ENCODE measurements at regions not wholly inside any gene's neighbourhood (a gene's known extent, or its start where the extent isn't known, plus 50 kb on each side); places are given as distances from the start of the nearest gene placed in this dataset.

DNA sequence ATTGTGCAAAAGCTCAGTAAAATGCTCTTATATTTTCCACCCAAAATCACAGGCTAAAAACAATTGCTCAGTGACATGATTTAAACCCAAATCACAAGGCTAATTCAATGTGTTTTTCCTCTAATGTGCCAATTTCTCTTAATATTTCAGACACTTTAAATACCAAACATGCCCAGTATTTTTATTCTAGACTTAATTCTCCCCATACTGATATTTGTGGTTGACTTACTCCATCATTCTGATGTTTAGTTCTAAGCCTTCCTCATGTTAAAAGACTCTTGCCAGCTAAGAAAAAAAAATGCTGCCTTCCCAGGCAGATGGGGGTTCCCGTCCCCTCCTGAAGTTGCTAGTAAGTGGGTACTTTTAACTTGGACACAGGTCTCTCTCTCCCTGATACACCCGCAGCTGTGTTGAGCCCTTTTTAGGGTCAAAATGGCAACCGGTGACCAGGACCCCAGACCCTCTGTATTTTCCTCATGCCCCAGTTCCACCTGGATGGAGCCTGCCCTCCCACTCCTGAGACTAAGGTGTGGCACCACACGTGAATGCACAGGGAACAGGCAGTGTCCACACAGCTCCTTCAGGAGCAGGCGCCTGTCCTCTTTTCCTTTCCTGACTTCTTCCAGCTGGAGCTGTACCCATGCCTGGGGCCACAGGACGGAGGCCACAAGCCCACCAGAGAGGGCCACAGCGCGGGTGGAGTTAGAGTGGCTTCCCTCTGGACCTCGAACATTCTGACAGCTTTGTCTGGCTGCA is 118.9 kb downstream of the RIPK4 start:
- TF ChIP-seq MYC (IDR thresholded peaks at IDR 0.05; ENCODE audit: low read depth, low read length) (no peak), POLR2A (IDR thresholded peaks at IDR 0.05; ENCODE audit: extremely low read depth, insufficient read length) (no peak)
- TF ChIP-seq, protein P1, sequence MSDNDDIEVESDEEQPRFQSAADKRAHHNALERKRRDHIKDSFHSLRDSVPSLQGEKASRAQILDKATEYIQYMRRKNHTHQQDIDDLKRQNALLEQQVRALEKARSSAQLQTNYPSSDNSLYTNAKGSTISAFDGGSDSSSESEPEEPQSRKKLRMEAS (IDR thresholded peaks at IDR 0.05; ENCODE audit: low read depth, low read length): no peak
- TF ChIP-seq, protein P2, sequence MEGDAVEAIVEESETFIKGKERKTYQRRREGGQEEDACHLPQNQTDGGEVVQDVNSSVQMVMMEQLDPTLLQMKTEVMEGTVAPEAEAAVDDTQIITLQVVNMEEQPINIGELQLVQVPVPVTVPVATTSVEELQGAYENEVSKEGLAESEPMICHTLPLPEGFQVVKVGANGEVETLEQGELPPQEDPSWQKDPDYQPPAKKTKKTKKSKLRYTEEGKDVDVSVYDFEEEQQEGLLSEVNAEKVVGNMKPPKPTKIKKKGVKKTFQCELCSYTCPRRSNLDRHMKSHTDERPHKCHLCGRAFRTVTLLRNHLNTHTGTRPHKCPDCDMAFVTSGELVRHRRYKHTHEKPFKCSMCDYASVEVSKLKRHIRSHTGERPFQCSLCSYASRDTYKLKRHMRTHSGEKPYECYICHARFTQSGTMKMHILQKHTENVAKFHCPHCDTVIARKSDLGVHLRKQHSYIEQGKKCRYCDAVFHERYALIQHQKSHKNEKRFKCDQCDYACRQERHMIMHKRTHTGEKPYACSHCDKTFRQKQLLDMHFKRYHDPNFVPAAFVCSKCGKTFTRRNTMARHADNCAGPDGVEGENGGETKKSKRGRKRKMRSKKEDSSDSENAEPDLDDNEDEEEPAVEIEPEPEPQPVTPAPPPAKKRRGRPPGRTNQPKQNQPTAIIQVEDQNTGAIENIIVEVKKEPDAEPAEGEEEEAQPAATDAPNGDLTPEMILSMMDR (IDR thresholded peaks at IDR 0.05; ENCODE audit: low read depth, low read length): no peak
- no peak for DNase-seq (ENCODE audit: low read depth)
- no peak overlapping the region for H3K4me3 ChIP-seq (ENCODE audit: low read depth, low read length)

DNA sequence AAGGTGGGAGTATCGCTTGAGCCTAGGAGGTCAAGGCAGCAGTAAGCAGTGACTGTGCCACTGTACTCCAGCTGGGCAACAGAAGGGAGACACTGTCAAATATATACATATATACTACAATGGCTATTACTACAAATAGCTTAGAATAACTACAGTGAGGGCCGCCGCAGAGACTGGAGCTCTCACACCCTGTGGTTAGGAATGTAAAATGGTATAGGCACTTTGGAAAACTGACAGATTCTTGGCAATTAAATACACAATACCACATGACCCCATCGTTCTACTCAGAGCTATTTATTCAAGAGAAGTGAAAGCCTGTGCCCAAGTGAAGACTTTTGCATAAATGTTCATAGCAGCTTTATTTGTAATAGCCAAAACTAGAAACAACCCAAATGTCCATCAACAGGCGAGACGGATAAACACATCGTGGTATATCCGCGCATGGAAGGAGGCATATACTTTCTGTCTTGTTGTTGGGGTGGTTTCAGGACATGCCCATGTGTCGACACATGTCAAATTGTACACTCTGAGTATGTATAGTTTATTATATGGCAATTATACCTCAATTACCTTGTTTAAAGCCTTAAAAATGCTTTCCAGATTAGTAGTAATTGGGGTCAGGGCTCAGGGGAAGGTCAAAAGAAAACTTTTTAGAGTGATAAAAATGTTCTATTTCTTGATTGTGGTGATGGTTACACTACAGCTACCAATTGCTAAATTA is 123.4 kb downstream of the RIPK4 start:
- H3K4me3 ChIP-seq (ENCODE audit: low read depth, low read length): no peak overlapping the region
- DNase-seq (ENCODE audit: low read depth): no peak
- TF ChIP-seq POLR2A (IDR thresholded peaks at IDR 0.05; ENCODE audit: extremely low read depth, insufficient read length): no peak
- TF ChIP-seq, protein P2 (IDR thresholded peaks at IDR 0.05; ENCODE audit: low read depth, low read length): no peak
- TF ChIP-seq, protein P1 (IDR thresholded peaks at IDR 0.05; ENCODE audit: low read depth, low read length): no peak
- no peak for TF ChIP-seq MYC (IDR thresholded peaks at IDR 0.05; ENCODE audit: low read depth, low read length)

DNA sequence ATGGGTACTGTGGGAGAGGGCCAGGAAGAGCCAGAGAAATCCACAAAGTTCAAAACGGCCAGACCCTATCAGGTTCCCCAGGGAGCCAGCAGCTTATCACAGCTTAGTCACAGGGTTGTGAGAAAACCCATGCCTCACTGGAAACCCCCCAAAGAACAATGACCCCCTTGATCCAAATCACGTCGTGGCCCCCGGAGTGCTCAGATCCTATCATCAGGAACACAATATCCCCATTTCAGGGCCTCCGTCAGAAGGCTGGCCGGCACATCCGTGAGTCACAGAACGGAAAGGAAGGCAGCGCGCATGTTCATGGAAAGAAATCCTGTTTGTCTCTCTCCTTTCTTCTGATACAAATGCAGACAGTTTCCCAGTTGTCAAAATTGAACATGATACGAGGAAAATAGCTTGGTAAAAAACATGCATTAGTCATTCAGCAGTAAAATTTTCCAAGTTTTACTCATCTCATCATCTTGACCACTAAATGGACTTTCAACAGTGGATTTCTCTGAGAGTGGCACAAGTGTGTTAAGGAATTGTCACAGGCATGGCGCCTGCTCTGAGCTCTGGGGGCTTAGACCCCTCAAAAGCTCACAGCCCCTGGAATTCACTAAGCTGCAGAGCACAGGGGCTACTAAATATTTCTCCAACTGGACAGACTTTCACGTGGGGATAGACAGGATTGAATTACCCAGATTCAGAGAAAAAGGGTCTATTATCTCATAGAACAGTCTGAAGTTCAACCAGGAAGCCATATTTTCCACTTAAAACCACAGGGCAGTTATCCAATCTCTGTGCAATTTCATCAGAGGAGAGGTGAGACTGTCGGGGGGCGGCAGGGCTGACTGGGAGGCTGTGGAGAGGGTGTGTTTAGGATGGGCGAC is 124.8 kb downstream of the RIPK4 start:
- TF ChIP-seq POLR2A (IDR thresholded peaks at IDR 0.05; ENCODE audit: extremely low read depth, insufficient read length) (no peak), MYC (IDR thresholded peaks at IDR 0.05; ENCODE audit: low read depth, low read length) (no peak)
- TF ChIP-seq, protein P2 (IDR thresholded peaks at IDR 0.05; ENCODE audit: low read depth, low read length): no peak
- TF ChIP-seq, protein P1 (IDR thresholded peaks at IDR 0.05; ENCODE audit: low read depth, low read length): no peak
- no peak overlapping the region for H3K4me3 ChIP-seq (ENCODE audit: low read depth, low read length)
- DNase-seq (ENCODE audit: low read depth): no peak

DNA sequence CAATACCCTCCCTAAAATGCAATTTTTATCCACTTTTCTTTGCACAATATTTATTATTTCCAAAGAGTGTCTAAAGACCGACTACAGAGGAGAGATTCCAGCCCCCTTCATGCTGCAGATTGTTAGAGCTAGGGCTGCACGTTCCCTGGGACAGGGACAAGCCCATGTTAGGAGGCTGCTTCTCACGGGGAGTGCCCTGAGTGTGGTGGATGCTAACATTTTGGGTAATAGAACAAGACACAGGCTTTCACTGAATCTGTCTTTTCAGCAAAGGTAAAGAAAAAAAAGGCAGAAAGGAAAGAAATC is 125.4 kb downstream of the RIPK4 start:
- TF ChIP-seq, protein P2 (IDR thresholded peaks at IDR 0.05; ENCODE audit: low read depth, low read length): no peak
- TF ChIP-seq, protein P1 (IDR thresholded peaks at IDR 0.05; ENCODE audit: low read depth, low read length): no peak
- TF ChIP-seq POLR2A (IDR thresholded peaks at IDR 0.05; ENCODE audit: extremely low read depth, insufficient read length) (no peak), MYC (IDR thresholded peaks at IDR 0.05; ENCODE audit: low read depth, low read length) (no peak)
- H3K4me3 ChIP-seq (ENCODE audit: low read depth, low read length): no peak overlapping the region
- no peak for DNase-seq (ENCODE audit: low read depth)

DNA sequence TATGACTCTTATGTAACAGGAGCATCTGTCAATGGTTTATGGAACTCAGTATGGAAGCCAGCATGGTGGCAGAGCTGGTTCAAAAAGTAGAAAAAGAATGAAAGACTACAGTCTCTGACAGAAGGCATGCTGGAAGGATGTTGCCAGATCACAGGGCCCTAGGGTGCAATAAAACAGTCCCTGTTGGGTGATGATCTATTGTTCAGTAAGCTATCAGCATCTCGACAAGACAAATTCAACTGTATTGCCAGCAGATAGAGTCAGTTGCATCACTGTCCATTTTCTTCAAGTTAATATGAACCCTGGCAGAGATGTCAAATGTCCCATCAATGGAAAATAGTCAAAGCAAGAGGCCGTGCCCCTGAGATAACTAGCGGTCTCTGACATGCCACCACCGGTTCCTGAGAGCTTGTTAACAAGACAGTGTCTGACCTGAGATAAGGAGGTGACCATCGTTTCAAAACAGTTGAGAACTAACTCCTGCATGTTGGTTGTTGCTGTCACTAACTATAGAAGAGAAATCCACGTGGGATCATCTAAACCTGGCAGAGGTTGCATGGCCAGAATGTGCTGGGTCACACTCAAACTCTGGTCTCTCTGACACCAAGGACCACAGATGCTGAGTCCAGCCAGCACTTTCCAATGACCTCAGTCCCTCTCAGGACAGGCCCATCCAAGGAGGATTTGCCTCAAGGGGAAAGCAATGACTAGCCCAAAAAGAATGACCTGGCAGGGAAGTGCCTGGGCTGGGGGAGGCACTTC is 125.9 kb downstream of the RIPK4 start:
- no peak overlapping the region for H3K4me3 ChIP-seq (ENCODE audit: low read depth, low read length)
- DNase-seq (ENCODE audit: low read depth): no peak
- TF ChIP-seq, protein P1 (IDR thresholded peaks at IDR 0.05; ENCODE audit: low read depth, low read length): no peak
- TF ChIP-seq, protein P2 (IDR thresholded peaks at IDR 0.05; ENCODE audit: low read depth, low read length): no peak
- TF ChIP-seq MYC (IDR thresholded peaks at IDR 0.05; ENCODE audit: low read depth, low read length) (no peak), POLR2A (IDR thresholded peaks at IDR 0.05; ENCODE audit: extremely low read depth, insufficient read length) (no peak)

Measured in NB4 (cell line).